ENCODE measurements at regions not wholly inside any gene's neighbourhood (a gene's known extent, or its start where the extent isn't known, plus 50 kb on each side); places are given as distances from the start of the nearest gene placed in this dataset.

DNA sequence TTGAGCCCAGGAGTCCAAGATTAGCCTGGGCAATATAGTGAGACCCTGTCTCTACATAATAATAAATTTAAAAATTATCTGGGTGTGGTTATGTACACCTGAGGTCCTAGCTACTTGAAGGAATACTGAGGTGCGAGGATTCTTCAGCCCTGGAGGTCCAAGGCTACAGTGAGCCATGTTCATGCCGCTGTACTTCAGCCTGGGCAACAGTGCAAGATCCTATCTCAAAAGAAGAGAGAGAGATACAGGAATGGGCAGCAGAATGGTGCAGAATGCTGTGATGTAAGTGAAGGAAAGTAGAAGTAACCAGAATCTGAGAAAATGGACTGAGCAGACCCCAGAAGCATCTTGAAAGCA is 62.7 kb upstream of the EXOC4 start:
- no peaks in the 10 kb centered on the region for H3K27me3 ChIP-seq (ENCODE audit: control insufficient read depth, insufficient read depth, low read length)

DNA sequence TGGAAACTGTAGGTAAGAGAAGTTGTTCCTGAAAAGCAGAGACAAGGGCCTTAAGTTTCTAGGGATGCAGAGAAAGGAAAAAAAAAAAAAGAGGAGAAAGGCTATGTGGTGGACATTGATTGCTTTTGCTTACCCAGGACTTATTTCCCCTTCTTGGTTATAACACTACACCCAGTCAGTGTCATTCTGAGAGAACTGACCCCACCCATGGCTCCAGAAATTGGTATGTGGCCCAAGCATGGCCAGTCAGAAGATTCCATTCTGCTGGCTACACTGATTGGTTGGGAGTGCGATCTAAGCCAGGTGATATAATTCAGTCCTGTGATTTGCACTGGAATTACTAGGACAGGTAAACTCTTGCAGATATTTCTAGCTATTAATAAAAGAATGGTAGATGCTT is 62.2 kb upstream of the EXOC4 start:
- TF ChIP-seq, protein P1, sequence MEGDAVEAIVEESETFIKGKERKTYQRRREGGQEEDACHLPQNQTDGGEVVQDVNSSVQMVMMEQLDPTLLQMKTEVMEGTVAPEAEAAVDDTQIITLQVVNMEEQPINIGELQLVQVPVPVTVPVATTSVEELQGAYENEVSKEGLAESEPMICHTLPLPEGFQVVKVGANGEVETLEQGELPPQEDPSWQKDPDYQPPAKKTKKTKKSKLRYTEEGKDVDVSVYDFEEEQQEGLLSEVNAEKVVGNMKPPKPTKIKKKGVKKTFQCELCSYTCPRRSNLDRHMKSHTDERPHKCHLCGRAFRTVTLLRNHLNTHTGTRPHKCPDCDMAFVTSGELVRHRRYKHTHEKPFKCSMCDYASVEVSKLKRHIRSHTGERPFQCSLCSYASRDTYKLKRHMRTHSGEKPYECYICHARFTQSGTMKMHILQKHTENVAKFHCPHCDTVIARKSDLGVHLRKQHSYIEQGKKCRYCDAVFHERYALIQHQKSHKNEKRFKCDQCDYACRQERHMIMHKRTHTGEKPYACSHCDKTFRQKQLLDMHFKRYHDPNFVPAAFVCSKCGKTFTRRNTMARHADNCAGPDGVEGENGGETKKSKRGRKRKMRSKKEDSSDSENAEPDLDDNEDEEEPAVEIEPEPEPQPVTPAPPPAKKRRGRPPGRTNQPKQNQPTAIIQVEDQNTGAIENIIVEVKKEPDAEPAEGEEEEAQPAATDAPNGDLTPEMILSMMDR (IDR thresholded peaks at IDR 0.05), result no peak
- H3K79me2 ChIP-seq, result no peaks in the 10 kb centered on the region
- no peaks in the 10 kb centered on the region for H3K9me3 ChIP-seq (ENCODE audit: control insufficient read depth, low read length)
- H3K36me3 ChIP-seq (ENCODE audit: control insufficient read depth, insufficient read depth, low read length), result no peaks in the 10 kb centered on the region
- no peak overlapping the region for H3K27ac ChIP-seq
- H3K4me2 ChIP-seq (ENCODE audit: low read length), result no peak overlapping the region
- H3K27me3 ChIP-seq (ENCODE audit: control insufficient read depth, insufficient read depth, low read length), result no peaks in the 10 kb centered on the region
- H3K4me3 ChIP-seq (ENCODE audit: low read depth, low read length), result no peak overlapping the region
- no peak overlapping the region for H3K9ac ChIP-seq
- no peak overlapping the region for H2AFZ ChIP-seq
- H3K4me1 ChIP-seq, result no peaks in the 10 kb centered on the region

More for the DNA sequence above, 62.7 kb upstream of the EXOC4 start:
- no peak overlapping the region for H3K9ac ChIP-seq
- no peak overlapping the region for H3K4me2 ChIP-seq (ENCODE audit: low read length)
- no peaks in the 10 kb centered on the region for H3K36me3 ChIP-seq (ENCODE audit: control insufficient read depth, insufficient read depth, low read length)
- H3K9me3 ChIP-seq (ENCODE audit: control insufficient read depth, low read length), result no peaks in the 10 kb centered on the region
- no peak overlapping the region for H2AFZ ChIP-seq
- TF ChIP-seq, protein P1 (IDR thresholded peaks at IDR 0.05), result no peak
- no peak overlapping the region for H3K27ac ChIP-seq
- H3K79me2 ChIP-seq, result no peaks in the 10 kb centered on the region
- no peak overlapping the region for H3K4me3 ChIP-seq (ENCODE audit: low read depth, low read length)
- H3K4me1 ChIP-seq, result no peaks in the 10 kb centered on the region

DNA sequence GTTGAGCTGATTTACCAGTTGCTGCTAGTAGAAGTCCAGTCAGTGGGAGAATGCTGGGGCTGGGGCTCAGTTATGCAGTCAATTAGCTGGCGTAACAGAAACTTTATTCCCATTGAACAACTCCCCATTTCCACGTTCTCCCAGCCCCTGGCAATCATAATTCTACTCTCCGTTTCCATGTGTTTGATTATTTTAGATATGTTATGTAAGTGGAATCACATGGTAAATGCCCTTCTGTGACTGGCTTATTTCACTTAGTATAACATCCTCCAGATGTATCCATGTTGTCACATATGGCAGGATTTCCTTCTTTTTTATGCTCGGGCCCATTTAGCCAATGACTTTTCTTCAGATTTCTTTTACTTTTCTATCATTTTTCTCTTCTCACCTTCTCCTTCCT is 61.1 kb upstream of the EXOC4 start:
- TF ChIP-seq, protein P1 (IDR thresholded peaks at IDR 0.05), result no peak

DNA sequence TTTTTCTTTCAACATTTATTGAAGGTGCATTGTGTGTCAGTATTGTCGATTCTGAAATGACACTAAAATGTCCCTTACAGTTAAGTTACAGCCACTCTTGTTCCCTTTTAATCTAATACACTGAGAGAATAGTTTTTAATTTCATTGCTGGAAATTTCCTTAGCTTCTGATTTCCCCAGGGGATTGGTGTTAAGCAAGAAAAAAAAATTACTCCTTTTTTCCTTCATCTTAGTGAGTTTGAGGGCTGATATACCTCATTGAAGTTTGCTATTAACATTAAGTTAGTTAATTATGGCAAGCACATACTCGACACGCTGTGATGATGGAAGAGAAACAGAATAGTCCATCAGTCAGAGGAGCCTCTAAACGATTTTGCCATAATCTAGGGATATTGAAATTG is 57.0 kb upstream of the EXOC4 start:
- Histone ChIP-seq H3K36me3 (ENCODE audit: control insufficient read depth, insufficient read depth, low read length) (no peaks in the 10 kb centered on the region), H2AFZ (no peak overlapping the region), H3K4me3 (ENCODE audit: low read depth, low read length) (no peak overlapping the region), H3K27ac (no peak overlapping the region), H3K4me2 (ENCODE audit: low read length) (no peak overlapping the region), H3K9ac (no peak overlapping the region), H3K9me3 (ENCODE audit: control insufficient read depth, low read length) (no peaks in the 10 kb centered on the region), H3K27me3 (ENCODE audit: control insufficient read depth, insufficient read depth, low read length) (no peaks in the 10 kb centered on the region), H3K4me1 (no peaks in the 10 kb centered on the region), H3K79me2 (no peaks in the 10 kb centered on the region)
- TF ChIP-seq, protein P1 (IDR thresholded peaks at IDR 0.05), result no peak

More for the DNA sequence above, 61.1 kb upstream of the EXOC4 start:
- no peaks in the 10 kb centered on the region for H3K36me3 ChIP-seq (ENCODE audit: control insufficient read depth, insufficient read depth, low read length)
- no peak overlapping the region for H3K27ac ChIP-seq
- H3K9me3 ChIP-seq (ENCODE audit: control insufficient read depth, low read length), result no peaks in the 10 kb centered on the region
- H3K4me3 ChIP-seq (ENCODE audit: low read depth, low read length), result no peak overlapping the region
- no peak overlapping the region for H3K4me2 ChIP-seq (ENCODE audit: low read length)
- H3K4me1 ChIP-seq, result no peaks in the 10 kb centered on the region
- H3K79me2 ChIP-seq, result no peaks in the 10 kb centered on the region
- H3K27me3 ChIP-seq (ENCODE audit: control insufficient read depth, insufficient read depth, low read length), result no peaks in the 10 kb centered on the region
- H2AFZ ChIP-seq, result no peak overlapping the region
- no peak overlapping the region for H3K9ac ChIP-seq

DNA sequence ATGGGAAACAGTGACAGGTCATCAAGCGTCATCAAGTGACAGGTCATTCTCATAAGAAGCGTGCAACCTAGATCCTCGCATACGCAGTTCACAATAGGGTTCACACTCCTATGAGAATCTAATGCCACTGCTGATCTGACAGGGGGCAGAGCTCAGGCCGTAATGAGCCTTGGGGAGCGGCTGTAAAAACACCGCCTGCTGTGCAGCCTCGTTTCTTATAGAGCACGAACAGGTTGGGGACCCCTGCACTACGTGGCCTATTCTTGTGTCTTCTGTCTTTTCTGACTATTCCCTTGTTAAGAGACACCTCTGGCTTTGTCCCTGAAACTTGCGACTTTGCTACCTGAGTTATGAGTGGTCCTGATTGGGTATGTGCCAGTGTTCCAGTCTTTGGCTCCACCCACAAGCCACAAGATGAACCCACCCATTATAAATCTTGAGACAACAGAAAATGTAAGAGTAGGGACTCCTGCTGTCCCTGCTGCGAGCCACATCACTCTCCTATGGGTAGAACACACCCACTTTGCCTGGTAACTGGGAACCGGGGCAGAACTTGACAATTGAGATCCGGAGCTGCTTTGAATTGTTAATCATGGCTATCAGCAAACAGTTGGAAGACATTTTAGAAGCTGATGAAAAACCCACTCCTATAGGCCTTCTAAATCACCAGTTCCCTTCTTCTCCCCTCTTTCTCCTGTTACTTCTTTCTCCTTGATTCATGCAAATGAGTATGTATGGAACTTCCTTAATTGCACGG is 55.8 kb upstream of the EXOC4 start:
- H3K27me3 ChIP-seq (ENCODE audit: control insufficient read depth, insufficient read depth, low read length), result no peaks in the 10 kb centered on the region
- no peaks in the 10 kb centered on the region for H3K36me3 ChIP-seq (ENCODE audit: control insufficient read depth, insufficient read depth, low read length)
- no peaks in the 10 kb centered on the region for H3K4me1 ChIP-seq
- H3K27ac ChIP-seq, result no peak overlapping the region
- H3K9ac ChIP-seq, result no peak overlapping the region
- TF ChIP-seq, protein P1 (IDR thresholded peaks at IDR 0.05), result no peak
- no peaks in the 10 kb centered on the region for H3K9me3 ChIP-seq (ENCODE audit: control insufficient read depth, low read length)
- H2AFZ ChIP-seq, result peak overlapping the region; percentile 30
- no peaks in the 10 kb centered on the region for H3K79me2 ChIP-seq
- H3K4me2 ChIP-seq (ENCODE audit: low read length), result no peak overlapping the region
- H3K4me3 ChIP-seq (ENCODE audit: low read depth, low read length), result no peak overlapping the region

All from parathyroid adenoma (tissue), 2 donors.